ENCODE measurements at regions not wholly inside any gene's neighbourhood (a gene's known extent, or its start where the extent isn't known, plus 50 kb on each side); places are given as distances from the start of the nearest gene placed in this dataset.

- no peak for DNase-seq
- TF ChIP-seq EZH2phosphoT487 (IDR thresholded peaks at IDR 0.05; ENCODE audit: low read length) (no peak), EZH2 (optimal IDR thresholded peaks at IDR 0.05; ENCODE audit: low read depth, low read length) (no peak), CTCF (IDR thresholded peaks at IDR 0.05; ENCODE audit: low read length) (no peak)
- Histone ChIP-seq H3K27ac (ENCODE audit: low read length) (no peak overlapping the region), H3K9ac (ENCODE audit: low read length) (no peak overlapping the region), H2AFZ (ENCODE audit: low read length) (no peak overlapping the region), H3K4me1 (ENCODE audit: low read length) (no peaks in the 10 kb centered on the region), H3K27me3 (replicated peaks; ENCODE audit: insufficient read depth, low read length) (no peaks in the 10 kb centered on the region), H3K4me2 (ENCODE audit: low read depth, low read length) (no peak overlapping the region), H3K36me3 (replicated peaks; ENCODE audit: insufficient read depth, low read length) (no peaks in the 10 kb centered on the region), H3K4me3 (ENCODE audit: low read length) (no peak overlapping the region), H4K20me1 (ENCODE audit: insufficient read depth, low read length) (no peaks in the 10 kb centered on the region), H3F3A (ENCODE audit: insufficient read depth, low read length) (no peaks in the 10 kb centered on the region), H3K9me2 (replicated peaks; ENCODE audit: insufficient read depth, low read length) (no peaks in the 10 kb centered on the region), H3K79me2 (ENCODE audit: low read length) (no peaks in the 10 kb centered on the region), H3K9me3 (replicated peaks; ENCODE audit: insufficient read depth, low read length) (no peaks in the 10 kb centered on the region)
These were observed 166.4 kb upstream of the ADGRL2 start for GRCh38 chr1:81634294-81634693.

- no peaks in the 10 kb centered on the region for H4K20me1 ChIP-seq (ENCODE audit: insufficient read depth, low read length)
- H2AFZ ChIP-seq (ENCODE audit: low read length), result no peak overlapping the region
- no peaks in the 10 kb centered on the region for H3K79me2 ChIP-seq (ENCODE audit: low read length)
- no peaks in the 10 kb centered on the region for H3K27me3 ChIP-seq (replicated peaks; ENCODE audit: insufficient read depth, low read length)
- H3K4me1 ChIP-seq (ENCODE audit: low read length), result no peaks in the 10 kb centered on the region
- H3K27ac ChIP-seq (ENCODE audit: low read length), result no peak overlapping the region
- no peak overlapping the region for H3K9ac ChIP-seq (ENCODE audit: low read length)
- H3K36me3 ChIP-seq (replicated peaks; ENCODE audit: insufficient read depth, low read length), result no peaks in the 10 kb centered on the region
- no peaks in the 10 kb centered on the region for H3K9me3 ChIP-seq (replicated peaks; ENCODE audit: insufficient read depth, low read length)
- no peak overlapping the region for H3K4me3 ChIP-seq (ENCODE audit: low read length)
- H3K4me2 ChIP-seq (ENCODE audit: low read depth, low read length), result no peak overlapping the region
- no peak for DNase-seq
- H3K9me2 ChIP-seq (replicated peaks; ENCODE audit: insufficient read depth, low read length), result no peaks in the 10 kb centered on the region
- H3F3A ChIP-seq (ENCODE audit: insufficient read depth, low read length), result no peaks in the 10 kb centered on the region
- TF ChIP-seq EZH2phosphoT487 (IDR thresholded peaks at IDR 0.05; ENCODE audit: low read length) (no peak), CTCF (IDR thresholded peaks at IDR 0.05; ENCODE audit: low read length) (no peak), EZH2 (optimal IDR thresholded peaks at IDR 0.05; ENCODE audit: low read depth, low read length) (no peak)
These were observed 181.6 kb upstream of the ADGRL2 start for GRCh38 chr1:81619156-81619555.

GRCh38 chr1:81618376-81618775 is 182.4 kb upstream of the ADGRL2 start:
- no peaks in the 10 kb centered on the region for H3F3A ChIP-seq (ENCODE audit: insufficient read depth, low read length)

More at GRCh38 chr1:81618376-81618775, 182.4 kb upstream of the ADGRL2 start:
- H3K9ac ChIP-seq (ENCODE audit: low read length), result no peak overlapping the region
- H3K4me2 ChIP-seq (ENCODE audit: low read depth, low read length), result no peak overlapping the region
- DNase-seq, result no peak
- H3K4me1 ChIP-seq (ENCODE audit: low read length), result no peaks in the 10 kb centered on the region
- no peak overlapping the region for H3K27ac ChIP-seq (ENCODE audit: low read length)
- no peak for TF ChIP-seq CTCF (IDR thresholded peaks at IDR 0.05; ENCODE audit: low read length)
- TF ChIP-seq EZH2 (optimal IDR thresholded peaks at IDR 0.05; ENCODE audit: low read depth, low read length), result no peak
- TF ChIP-seq EZH2phosphoT487 (IDR thresholded peaks at IDR 0.05; ENCODE audit: low read length), result no peak
- no peaks in the 10 kb centered on the region for H3K9me3 ChIP-seq (replicated peaks; ENCODE audit: insufficient read depth, low read length)
- H4K20me1 ChIP-seq (ENCODE audit: insufficient read depth, low read length), result no peaks in the 10 kb centered on the region
- no peak overlapping the region for H2AFZ ChIP-seq (ENCODE audit: low read length)
- H3K4me3 ChIP-seq (ENCODE audit: low read length), result no peak overlapping the region
- no peaks in the 10 kb centered on the region for H3K27me3 ChIP-seq (replicated peaks; ENCODE audit: insufficient read depth, low read length)
- H3K79me2 ChIP-seq (ENCODE audit: low read length), result no peaks in the 10 kb centered on the region
- no peaks in the 10 kb centered on the region for H3K36me3 ChIP-seq (replicated peaks; ENCODE audit: insufficient read depth, low read length)
- H3K9me2 ChIP-seq (replicated peaks; ENCODE audit: insufficient read depth, low read length), result no peaks in the 10 kb centered on the region

All from MM.1S (cell line).